ENCODE measurements at regions not wholly inside any gene's neighbourhood (a gene's known extent, or its start where the extent isn't known, plus 50 kb on each side); places are given as distances from the start of the nearest gene placed in this dataset.

- no peak for DNase-seq
- Histone ChIP-seq H3K27me3 (no peaks in the 10 kb centered on the region), H3K4me3 (no peak overlapping the region), H3K36me3 (no peaks in the 10 kb centered on the region), H3K9me3 (peaks cover 0 to 20% (median 0%) of the 10 kb centered on the region in 12 donors), H3K4me1 (no peaks in the 10 kb centered on the region), H3K27ac (no peak overlapping the region)
- WGBS, 4 donors = 77 to 83% (median 81%) methylated on average over 4 to 5 of the region's 5 CpGs
- ATAC-seq = no peak
- TF ChIP-seq CTCF (IDR thresholded peaks at IDR 0.05) (no peak), POLR2A (IDR thresholded peaks at IDR 0.05) (no peak)
- intact Hi-C loops (cut with DNase I) = no loop called here
Measured at GRCh38 chr18:42255908-42256765, 301.1 kb downstream of the PIK3C3 start.

GRCh38 chr18:42258301-42258965, 303.4 kb downstream of the PIK3C3 start:
- TF ChIP-seq CTCF (IDR thresholded peaks at IDR 0.05) = no peak
- TF ChIP-seq POLR2A (IDR thresholded peaks at IDR 0.05) = no peak
- H3K4me3 ChIP-seq = no peak overlapping the region
- H3K27ac ChIP-seq = no peak overlapping the region
- intact Hi-C loops (cut with DNase I) = no loop called here
- no peaks in the 10 kb centered on the region for H3K36me3 ChIP-seq
- no peaks in the 10 kb centered on the region for H3K4me1 ChIP-seq
- ATAC-seq = no peak
- H3K27me3 ChIP-seq = no peaks in the 10 kb centered on the region
- WGBS, 4 donors = 69 to 75% (median 71%) methylated on average over 2 of the region's 2 CpGs
- peaks cover 0 to 14% (median 0%) of the 10 kb centered on the region in 12 donors for H3K9me3 ChIP-seq
- no peak for DNase-seq

- intact Hi-C loops (cut with DNase I) = no loop called here
- TF ChIP-seq CTCF (IDR thresholded peaks at IDR 0.05) = no peak
- TF ChIP-seq POLR2A (IDR thresholded peaks at IDR 0.05) = no peak
- Histone ChIP-seq H3K4me3 (no peak overlapping the region), H3K9me3 (no peaks in the 10 kb centered on the region), H3K36me3 (no peaks in the 10 kb centered on the region), H3K27ac (no peak overlapping the region), H3K27me3 (no peaks in the 10 kb centered on the region), H3K4me1 (no peaks in the 10 kb centered on the region)
- 64 to 81% (median 71%) methylated on average over 1 of the region's 1 CpG for WGBS, 4 donors
- DNase-seq = no peak
- no peak for ATAC-seq
Measured at GRCh38 chr18:42261731-42262130, 306.7 kb downstream of the PIK3C3 start.

- TF ChIP-seq POLR2A (IDR thresholded peaks at IDR 0.05) (no peak), CTCF (IDR thresholded peaks at IDR 0.05) (no peak)
- Histone ChIP-seq H3K9me3 (no peaks in the 10 kb centered on the region), H3K27me3 (no peaks in the 10 kb centered on the region), H3K36me3 (no peaks in the 10 kb centered on the region), H3K4me3 (no peak overlapping the region), H3K27ac (no peak overlapping the region), H3K4me1 (no peaks in the 10 kb centered on the region)
- ATAC-seq (no peak), DNase-seq (no peak)
- intact Hi-C loops (cut with DNase I) = no loop called here
Measured at GRCh38 chr18:42264497-42264896, 309.5 kb downstream of the PIK3C3 start.

Measured in heart left ventricle (tissue), 16 donors.